ENCODE measurements at regions not wholly inside any gene's neighbourhood (a gene's known extent, or its start where the extent isn't known, plus 50 kb on each side); places are given as distances from the start of the nearest gene placed in this dataset.

DNA sequence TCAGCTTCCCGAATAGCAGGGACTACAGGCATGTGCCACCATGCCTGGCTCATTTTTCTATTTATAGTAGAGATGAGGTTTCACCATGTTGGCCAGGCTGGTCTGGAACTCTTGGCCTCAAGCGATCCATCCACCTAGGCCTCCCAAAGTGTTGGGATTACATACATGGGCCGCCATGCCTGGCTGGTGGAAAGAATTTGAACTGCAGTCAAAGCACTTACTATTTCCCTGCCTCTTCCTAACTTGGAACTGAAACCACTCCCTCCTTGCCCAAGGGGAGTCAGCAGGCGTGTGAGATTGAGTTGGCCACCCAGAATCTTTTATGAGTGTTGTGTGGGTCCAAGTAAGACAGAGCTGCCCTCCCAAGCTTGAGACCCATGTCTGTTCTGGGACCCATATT is 86.1 kb upstream of the PTPN3 start:
- no peaks in the 10 kb centered on the region for H3K36me3 ChIP-seq (ENCODE audit: control insufficient read depth, insufficient read depth, low read length)
- ChIA-PET CTCF (interaction anchor here (1.1 kb wide), 1 partner anchor 10 kb away, joined by 5 read pairs; no protein-coding TSS in a partner anchor), POLR2A (no interaction called here)
- no peak overlapping the region for H3K4me3 ChIP-seq (ENCODE audit: low read depth, low read length)
- TF ChIP-seq, protein P1, sequence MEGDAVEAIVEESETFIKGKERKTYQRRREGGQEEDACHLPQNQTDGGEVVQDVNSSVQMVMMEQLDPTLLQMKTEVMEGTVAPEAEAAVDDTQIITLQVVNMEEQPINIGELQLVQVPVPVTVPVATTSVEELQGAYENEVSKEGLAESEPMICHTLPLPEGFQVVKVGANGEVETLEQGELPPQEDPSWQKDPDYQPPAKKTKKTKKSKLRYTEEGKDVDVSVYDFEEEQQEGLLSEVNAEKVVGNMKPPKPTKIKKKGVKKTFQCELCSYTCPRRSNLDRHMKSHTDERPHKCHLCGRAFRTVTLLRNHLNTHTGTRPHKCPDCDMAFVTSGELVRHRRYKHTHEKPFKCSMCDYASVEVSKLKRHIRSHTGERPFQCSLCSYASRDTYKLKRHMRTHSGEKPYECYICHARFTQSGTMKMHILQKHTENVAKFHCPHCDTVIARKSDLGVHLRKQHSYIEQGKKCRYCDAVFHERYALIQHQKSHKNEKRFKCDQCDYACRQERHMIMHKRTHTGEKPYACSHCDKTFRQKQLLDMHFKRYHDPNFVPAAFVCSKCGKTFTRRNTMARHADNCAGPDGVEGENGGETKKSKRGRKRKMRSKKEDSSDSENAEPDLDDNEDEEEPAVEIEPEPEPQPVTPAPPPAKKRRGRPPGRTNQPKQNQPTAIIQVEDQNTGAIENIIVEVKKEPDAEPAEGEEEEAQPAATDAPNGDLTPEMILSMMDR (IDR thresholded peaks at IDR 0.05; ENCODE audit: insufficient read depth, low read depth, low read length) = no peak
- peaks cover 3% of the 10 kb centered on the region; the same call in 1 of the 2 replicates for H3K27me3 ChIP-seq (ENCODE audit: control insufficient read depth, insufficient read depth, low read length)
- DNase-seq (ENCODE audit: low read depth) = no peak

GRCh38 chr9:109585796-109586195 is 87.7 kb upstream of the PTPN3 start:
- ChIA-PET CTCF (no interaction called here), POLR2A (interaction anchor here (0.7 kb wide), 1 partner anchor 1365 kb away, joined by 6 read pairs; no protein-coding TSS in a partner anchor)
- TF ChIP-seq, protein P1 (IDR thresholded peaks at IDR 0.05; ENCODE audit: insufficient read depth, low read depth, low read length) = no peak
- no peaks in the 10 kb centered on the region for H3K36me3 ChIP-seq (ENCODE audit: control insufficient read depth, insufficient read depth, low read length)
- no peak for DNase-seq (ENCODE audit: low read depth)
- H3K27me3 ChIP-seq (ENCODE audit: control insufficient read depth, insufficient read depth, low read length) = peaks cover 5% of the 10 kb centered on the region; the same call in 1 of the 2 replicates
- no peak overlapping the region for H3K4me3 ChIP-seq (ENCODE audit: low read depth, low read length)

- H3K4me3 ChIP-seq (ENCODE audit: low read depth, low read length) = no peak overlapping the region
- DNase-seq (ENCODE audit: low read depth) = no peak
- TF ChIP-seq, protein P1 (IDR thresholded peaks at IDR 0.05; ENCODE audit: insufficient read depth, low read depth, low read length) = no peak
- POLR2A ChIA-PET = no interaction called here
- no peaks in the 10 kb centered on the region for H3K36me3 ChIP-seq (ENCODE audit: control insufficient read depth, insufficient read depth, low read length)
- peaks cover 5% of the 10 kb centered on the region; the same call in 1 of the 2 replicates for H3K27me3 ChIP-seq (ENCODE audit: control insufficient read depth, insufficient read depth, low read length)
- CTCF ChIA-PET = no interaction called here
Observed at GRCh38 chr9:109586993-109587392, 88.9 kb upstream of the PTPN3 start.

- POLR2A ChIA-PET = no interaction called here
Observed at GRCh38 chr9:109588415-109588814, 90.3 kb upstream of the PTPN3 start.

DNA sequence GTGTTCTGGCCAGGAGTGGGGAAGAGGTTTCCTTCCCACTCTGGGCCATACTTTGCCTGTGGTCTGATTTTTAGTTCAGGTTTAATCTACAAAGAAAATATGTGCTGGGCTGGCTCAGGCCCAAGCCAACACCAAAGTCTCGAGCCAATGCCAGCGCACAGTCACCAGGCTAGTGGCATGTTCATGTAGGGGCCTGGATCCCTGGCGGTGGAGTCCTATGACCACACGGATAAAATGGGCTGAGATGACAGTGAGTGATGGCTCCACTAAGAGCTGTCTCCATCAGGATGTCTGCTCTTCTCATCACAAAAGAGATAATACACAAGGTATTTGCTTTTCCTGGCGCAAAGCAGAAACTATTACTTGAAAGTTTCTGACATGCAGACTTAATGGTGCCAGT is 92.9 kb upstream of the PTPN3 start:
- TF ChIP-seq, protein P1 (IDR thresholded peaks at IDR 0.05; ENCODE audit: insufficient read depth, low read depth, low read length) = no peak
- ChIA-PET POLR2A (no interaction called here), CTCF (no interaction called here)
- H3K36me3 ChIP-seq (ENCODE audit: control insufficient read depth, insufficient read depth, low read length) = no peaks in the 10 kb centered on the region
- peaks cover 5% of the 10 kb centered on the region; the same call in 1 of the 2 replicates for H3K27me3 ChIP-seq (ENCODE audit: control insufficient read depth, insufficient read depth, low read length)
- DNase-seq (ENCODE audit: low read depth) = no peak
- no peak overlapping the region for H3K4me3 ChIP-seq (ENCODE audit: low read depth, low read length)

More at GRCh38 chr9:109588415-109588814, 90.3 kb upstream of the PTPN3 start:
- Histone ChIP-seq H3K27me3 (ENCODE audit: control insufficient read depth, insufficient read depth, low read length) (peaks cover 5% of the 10 kb centered on the region; the same call in 1 of the 2 replicates), H3K4me3 (ENCODE audit: low read depth, low read length) (no peak overlapping the region), H3K36me3 (ENCODE audit: control insufficient read depth, insufficient read depth, low read length) (no peaks in the 10 kb centered on the region)
- CTCF ChIA-PET = interaction anchor here (1.3 kb wide), 1 partner anchor 15 kb away, joined by 3 read pairs; no protein-coding TSS in a partner anchor
- no peak for DNase-seq (ENCODE audit: low read depth)
- TF ChIP-seq, protein P1 (IDR thresholded peaks at IDR 0.05; ENCODE audit: insufficient read depth, low read depth, low read length) = no peak

Data from BJ (cell line).